K562 (cell line): ENCODE measurements at regions not wholly inside any gene's neighbourhood (a gene's known extent, or its start where the extent isn't known, plus 50 kb on each side); places are given as distances from the start of the nearest gene placed in this dataset.

Experiments
- ATAC-seq: fragments of 200-7000 bp; cut with Tn5 transposase; 3 replicates; pipeline ENCODE4 v1.9.1; 2020; ENCODE audit warnings: moderate library complexity
- BruUV-seq: library from RNA; stranded (reverse); fragments of 400-500 nt; replicated peaks from 2 replicates; lab custom pipeline; 2021; lab: Mats Ljungman, UMichigan
- CTCF ChIA-PET: fragments of 300-600 bp; formaldehyde crosslinking; extraction: SDS; loops from one replicate; lab custom pipeline; 2021; ENCODE audit warnings: low intra/inter-chr PET ratio; lab: Yijun Ruan, JAX
- POLR2A ChIA-PET: fragments of 300-600, 350-650 bp; sonication (Branson Sonifier 250); formaldehyde crosslinking; extraction: SDS; loops from one replicate; lab custom pipeline; 2021; ENCODE audit warnings: antibody characterized with exemption, inconsistent platforms; lab: Yijun Ruan, JAX
- DNase-seq, 4 experiments: peaks; one replicate each; pipeline versions ENCODE4 v3.0.0 to v3.0.0-alpha.2; 2011 to 2018; ENCODE audit warnings: low spot score in 3 of 4, mixed read lengths in 3 of 4; ENCODE audit errors: extremely low read depth in 1 of 4
- FAIRE-seq: peaks from 2 replicates; lab custom pipeline; 2011; peaks lifted over from hg19 to GRCh38; lab: Jason Lieb, UNC
- H2AFZ ChIP-seq: 2 replicates; pipeline ENCODE4 v1.6.0; 2011; ENCODE audit warnings: low read depth, low read length, control low read depth, inconsistent platforms
- H3K27ac ChIP-seq: fragments of 200-600 bp; 3 replicates; pipeline ENCODE4 v1.8.0; 2011; ENCODE audit warnings: low read depth, mild to moderate bottlenecking, control low read depth, inconsistent platforms, low read length, moderate library complexity, mixed read lengths; ENCODE audit errors: extremely low read depth
- H3K27me3 ChIP-seq, 2 experiments: fragments of 300-600 bp in 1 of 2; 2 replicates in 1 of 2; 3 replicates in 1 of 2; pipeline versions ENCODE4 v1.6.0 to v1.8.0; 2011; ENCODE audit warnings: inconsistent platforms in 2 of 2, low read length in 2 of 2, mild to moderate bottlenecking in 1 of 2, mixed read lengths in 1 of 2, moderate library complexity in 1 of 2; ENCODE audit not compliant: control insufficient read depth in 2 of 2, insufficient read depth in 2 of 2
- H3K36me3 ChIP-seq: fragments of 300-600 bp; 3 replicates; pipeline ENCODE4 v1.8.0; 2011; ENCODE audit warnings: mild to moderate bottlenecking, low read length, inconsistent platforms; ENCODE audit not compliant: control insufficient read depth, insufficient read depth
- H3K4me1 ChIP-seq, 2 experiments: fragments of 200-600 bp in 1 of 2; replicated peaks in 1 of 2; 2 replicates in 1 of 2; 3 replicates in 1 of 2; pipeline versions ENCODE4 v1.5.1 to v1.8.0; 2011; ENCODE audit warnings: inconsistent platforms in 2 of 2, low read length in 2 of 2, mild to moderate bottlenecking in 1 of 2, mixed read lengths in 1 of 2, moderate library complexity in 1 of 2; ENCODE audit not compliant: control insufficient read depth in 2 of 2, insufficient read depth in 2 of 2
- H3K4me2 ChIP-seq: 2 replicates; pipeline ENCODE4 v1.6.1; 2011; ENCODE audit warnings: low read length, control low read depth, inconsistent platforms, mixed read lengths; ENCODE audit not compliant: insufficient read depth
- H3K4me3 ChIP-seq: fragments of 200-600 bp; sonication (generic), shearing (Covaris generic); 2 replicates; pipeline ENCODE4 v1.5.1; 2016; ENCODE audit warnings: control low read depth, inconsistent platforms
- H3K79me2 ChIP-seq: fragments of 200-600 bp; 3 replicates; pipeline ENCODE4 v1.8.0; 2011; ENCODE audit warnings: low read length, inconsistent platforms; ENCODE audit not compliant: control insufficient read depth, insufficient read depth
- H3K9ac ChIP-seq, 2 experiments: 2 replicates each; pipeline versions ENCODE4 v1.6.0 to v1.6.1; 2011; ENCODE audit warnings: low read depth in 2 of 2, low read length in 2 of 2, control low read depth in 1 of 2, inconsistent platforms in 1 of 2, mild to moderate bottlenecking in 1 of 2, mixed read lengths in 1 of 2; ENCODE audit not compliant: insufficient read depth in 1 of 2
- H3K9me1 ChIP-seq: one replicate; pipeline ENCODE4 v1.6.0; 2011; ENCODE audit warnings: inconsistent platforms, mild to moderate bottlenecking, low read length, moderate library complexity; ENCODE audit not compliant: control insufficient read depth, insufficient read depth
- H3K9me3 ChIP-seq: replicated peaks from 2 replicates; pipeline ENCODE4 v1.5.1; 2011; ENCODE audit warnings: low read depth, low read length, inconsistent platforms; ENCODE audit not compliant: control insufficient read depth, insufficient read depth
- H4K20me1 ChIP-seq: replicated peaks from 2 replicates; pipeline ENCODE4 v1.6.1; 2011; ENCODE audit warnings: low read length, inconsistent platforms, mixed read lengths; ENCODE audit not compliant: control insufficient read depth, insufficient read depth
- HLTF ChIP-seq: fragments of 450-650 bp; IDR thresholded peaks from 2 replicates; pipeline ENCODE4 v1.6.1; 2016
- HNRNPH1 ChIP-seq: fragments of 200-400 bp; formaldehyde crosslinking; optimal IDR thresholded peaks from 2 replicates; pipeline ENCODE3; 2017; ENCODE audit warnings: low read depth, mild to moderate bottlenecking, low read length, moderate library complexity
- MED1 ChIP-seq: sonication (generic); formaldehyde crosslinking; IDR thresholded peaks from 2 replicates; pipeline ENCODE4 v1.8.1; 2023; ENCODE audit warnings: missing genetic modification reagents, borderline replicate concordance
- MYC ChIP-seq, 2 experiments: fragments of 250-450 bp in 1 of 2; sonication (Bioruptor Pico) in 1 of 2; IDR thresholded peaks; 2 replicates each; pipeline versions ENCODE4 v1.5.1 to v1.6.1; 2012 to 2021; ENCODE audit warnings: low read depth in 2 of 2, borderline replicate concordance in 1 of 2, improper control_type of control experiment in 1 of 2, low read length in 1 of 2, mild to moderate bottlenecking in 1 of 2, moderate library complexity in 1 of 2
- PTRF ChIP-seq: fragments of 450-650 bp; IDR thresholded peaks from 2 replicates; pipeline ENCODE4 v1.6.1; 2016; ENCODE audit warnings: mild to moderate bottlenecking, missing genetic modification characterization, missing compliant biosample characterization
- SLC30A9 ChIP-seq: fragments of 250-450 bp; sonication (Bioruptor Pico); IDR thresholded peaks from 2 replicates; pipeline ENCODE4 v1.8.0; 2022; ENCODE audit warnings: mild to moderate bottlenecking, moderate library complexity
- ZNF124 ChIP-seq: sonication (generic); formaldehyde crosslinking; IDR thresholded peaks from 2 replicates; pipeline ENCODE4 v1.8.1; 2022; ENCODE audit warnings: missing genetic modification reagents
- ZNF717 ChIP-seq: fragments of 250-450 bp; sonication (Bioruptor Pico); IDR thresholded peaks from 2 replicates; pipeline ENCODE4 v1.5.0; 2021
- WGBS: fragments of 100-300 bp; shearing (Covaris generic); methylation state at CpG from one replicate; pipeline ENCODE4 v1.1.6; 2016; ENCODE audit warnings: low coverage, mixed read lengths; ENCODE audit not compliant: insufficient coverage; ENCODE audit errors: missing lambda C conversion rate; 5-methylcytosine and 5-hydroxymethylcytosine counted together
- in situ Hi-C: fragments of 300-500 bp; cut with MboI; formaldehyde crosslinking; loops from 4 replicates; pipeline ENCODE4 v1.15.0; 2018; ENCODE audit warnings: inconsistent platforms, mixed read lengths
- intact Hi-C: fragments of 100-400 bp; cut with micrococcal nuclease; formaldehyde crosslinking; loops from 2 replicates; pipeline ENCODE4 v1.14.2; 2022
- TF ChIP-seq, protein P1 (sequence below), 2 experiments: fragments of 450-650 bp in 1 of 2; sonication (generic) in 1 of 2; formaldehyde crosslinking; conservative IDR thresholded peaks; 2 replicates each; pipeline versions ENCODE4 v1.4.0 to v1.8.1; 2020 to 2022; ENCODE audit warnings: mild to moderate bottlenecking in 1 of 2, missing genetic modification reagents in 1 of 2

DNA sequence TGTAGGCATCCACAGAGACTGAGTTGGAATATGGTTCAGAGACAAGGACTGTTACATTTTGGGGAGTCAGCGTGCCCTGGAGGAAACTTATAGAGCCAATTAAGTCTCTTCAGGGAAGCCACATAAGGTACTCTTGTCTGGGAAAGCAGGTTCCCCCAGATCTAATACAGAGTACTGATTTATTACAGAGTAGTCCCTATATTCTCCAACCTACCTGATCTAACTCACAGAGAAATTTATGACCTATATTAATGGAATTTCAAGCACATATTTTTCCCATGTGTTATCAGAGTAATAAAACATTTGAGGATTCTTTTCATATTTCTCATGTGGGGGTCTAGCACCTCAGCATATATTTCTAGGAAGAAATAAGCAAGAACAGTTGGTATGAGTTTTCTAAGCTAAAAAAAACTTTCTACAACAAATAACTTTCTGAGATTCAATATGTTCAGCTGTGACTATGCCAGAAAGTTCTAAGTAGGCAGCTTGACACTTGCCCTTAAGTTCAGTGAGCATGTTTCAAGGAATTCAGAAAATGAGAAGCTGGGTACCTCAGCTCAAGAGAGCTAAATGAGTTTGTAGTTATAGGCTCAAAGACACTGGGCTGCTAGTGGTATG is 75.3 kb upstream of the COL8A1 start:
- POLR2A ChIA-PET, result no interaction called here
- Histone ChIP-seq H2AFZ (no peak overlapping the region), H3K9me1 (no peaks in the 10 kb centered on the region), H4K20me1 (no peaks in the 10 kb centered on the region), H3K4me3 (no peak overlapping the region), H3K4me1 (no peaks in the 10 kb centered on the region), H3K4me2 (no peak overlapping the region), H3K9ac (no peak overlapping the region), H3K27me3 (no peaks in the 10 kb centered on the region), H3K79me2 (no peaks in the 10 kb centered on the region), H3K9me3 (no peaks in the 10 kb centered on the region), H3K27ac (no peak overlapping the region)
- CTCF ChIA-PET, result no interaction called here
- DNase-seq (no peak), FAIRE-seq (no peak), ATAC-seq (no peak)
- in situ Hi-C loops, result no loop called here
- 0% methylated on average over 1 of the region's 1 CpG for WGBS
- intact Hi-C loops, result no loop called here
- no TSS peak for BruUV-seq
- TF ChIP-seq ZNF717 (CRISPR knock-in tag) (no peak), PTRF (tag) (no peak), MYC (IDR thresholded peaks at IDR 0.05; ENCODE audit: low read depth, low read length) (no peak), MYC (CRISPR knock-in tag; IDR thresholded peaks at IDR 0.05; ENCODE audit: borderline replicate concordance, low read depth) (no peak), MED1 (no peak), HNRNPH1 (no peak), HLTF (no peak), ZNF124 (CRISPR knock-in tag) (no peak), SLC30A9 (CRISPR knock-in tag) (no peak)
- TF ChIP-seq, protein P1, sequence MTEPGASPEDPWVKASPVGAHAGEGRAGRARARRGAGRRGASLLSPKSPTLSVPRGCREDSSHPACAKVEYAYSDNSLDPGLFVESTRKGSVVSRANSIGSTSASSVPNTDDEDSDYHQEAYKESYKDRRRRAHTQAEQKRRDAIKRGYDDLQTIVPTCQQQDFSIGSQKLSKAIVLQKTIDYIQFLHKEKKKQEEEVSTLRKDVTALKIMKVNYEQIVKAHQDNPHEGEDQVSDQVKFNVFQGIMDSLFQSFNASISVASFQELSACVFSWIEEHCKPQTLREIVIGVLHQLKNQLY (CRISPR knock-in tag; conservative IDR thresholded peaks at IDR 0.05), result no peak
- TF ChIP-seq, all 486 proteins: peak for 0
- no peaks in the 10 kb centered on the region for H3K36me3 ChIP-seq
